HepG2 (cell line): ENCODE measurements at regions not wholly inside any gene's neighbourhood (a gene's known extent, or its start where the extent isn't known, plus 50 kb on each side); places are given as distances from the start of the nearest gene placed in this dataset.
A peak's percentile ranks its signal among the peaks of the same experiment; 100 is the strongest.

Experiments used
- ATAC-seq: fragments of 200-7000 bp; cut with Tn5 transposase; 3 replicates; pipeline ENCODE4 v1.9.1; 2020; ENCODE audit warnings: mild to moderate bottlenecking, moderate library complexity
- BruUV-seq: library from RNA; stranded (reverse); fragments of 400-500 nt; replicated peaks from 2 replicates; lab custom pipeline; 2021; lab: Mats Ljungman, UMichigan
- CTCF ChIA-PET: fragments of 300-600 bp; formaldehyde crosslinking; extraction: SDS; loops from one replicate; lab custom pipeline; 2021; ENCODE audit warnings: low total read pairs, inconsistent platforms, low intra/inter-chr PET ratio; lab: Yijun Ruan, JAX
- POLR2A ChIA-PET: fragments of 350-600 bp; sonication (Branson Sonifier 250); formaldehyde crosslinking; loops from one replicate; lab custom pipeline; 2020; ENCODE audit warnings: antibody characterized with exemption, inconsistent platforms; lab: Yijun Ruan, JAX
- DNase-seq: peaks from one replicate; pipeline ENCODE4 v3.0.0-alpha.2; 2015; ENCODE audit warnings: low spot score
- FAIRE-seq: peaks from 3 replicates; lab custom pipeline; 2011; peaks lifted over from hg19 to GRCh38; lab: Jason Lieb, UNC
- H2AFZ ChIP-seq: one replicate; pipeline ENCODE4 v1.6.1; 2011; ENCODE audit warnings: low read length, inconsistent platforms
- H3K27ac ChIP-seq: fragments of 300-600 bp; 3 replicates; pipeline ENCODE4 v1.8.0; 2011; ENCODE audit warnings: mixed run types, mild to moderate bottlenecking, mixed read lengths, low read length, inconsistent platforms; ENCODE audit not compliant: insufficient read depth; ENCODE audit errors: extremely low read length
- H3K27me3 ChIP-seq, 2 experiments: fragments of 200-600 bp in 1 of 2; 2 replicates in 1 of 2; 3 replicates in 1 of 2; pipeline versions ENCODE4 v1.6.0 to v1.8.0; 2011; ENCODE audit warnings: low read length in 2 of 2, mild to moderate bottlenecking in 2 of 2, moderate library complexity in 2 of 2, inconsistent platforms in 1 of 2; ENCODE audit not compliant: insufficient read depth in 2 of 2, control insufficient read depth in 1 of 2
- H3K36me3 ChIP-seq, 2 experiments: fragments of 200-600 bp in 1 of 2; replicated peaks in 1 of 2; 2 replicates in 1 of 2; 3 replicates in 1 of 2; pipeline versions ENCODE4 v1.5.1 to v1.8.0; 2011; ENCODE audit warnings: low read length in 2 of 2, inconsistent platforms in 1 of 2; ENCODE audit not compliant: insufficient read depth in 2 of 2, control insufficient read depth in 1 of 2
- H3K4me1 ChIP-seq: 2 replicates; pipeline ENCODE4 v1.5.1; 2012; ENCODE audit warnings: low read length, inconsistent platforms; ENCODE audit not compliant: insufficient read depth
- H3K4me2 ChIP-seq: 2 replicates; pipeline ENCODE4 v1.6.0; 2011; ENCODE audit warnings: low read depth, low read length, inconsistent platforms
- H3K4me3 ChIP-seq, 3 experiments: fragments of 200-600 bp in 1 of 3; sonication (generic), shearing (Covaris generic) in 1 of 3; replicated peaks in 1 of 3; 2 replicates each; pipeline ENCODE4 v1.5.1; 2011 to 2016; ENCODE audit warnings: low read length in 3 of 3, inconsistent platforms in 2 of 3, low read depth in 2 of 3, mild to moderate bottlenecking in 2 of 3, control low read depth in 1 of 3, mixed read lengths in 1 of 3; ENCODE audit not compliant: insufficient read depth in 1 of 3
- H3K79me2 ChIP-seq: one replicate; pipeline ENCODE4 v1.6.1; 2011; ENCODE audit warnings: low read length, inconsistent platforms; ENCODE audit not compliant: insufficient read depth
- H3K9ac ChIP-seq: 2 replicates; pipeline ENCODE4 v1.6.0; 2011; ENCODE audit warnings: mild to moderate bottlenecking, low read depth, low read length, inconsistent platforms; ENCODE audit not compliant: insufficient read depth
- H3K9me3 ChIP-seq: 2 replicates; pipeline ENCODE4 v1.5.1; 2012; ENCODE audit warnings: mild to moderate bottlenecking, low read length
- H4K20me1 ChIP-seq: 2 replicates; pipeline ENCODE4 v1.6.0; 2011; ENCODE audit warnings: inconsistent platforms, mild to moderate bottlenecking, low read length, moderate library complexity; ENCODE audit not compliant: insufficient read depth
- ATF1 ChIP-seq: IDR thresholded peaks from 2 replicates; pipeline ENCODE4 v1.6.1; 2016; ENCODE audit warnings: mild to moderate bottlenecking, control low read depth
- DPF2 ChIP-seq: sonication (generic); formaldehyde crosslinking; IDR thresholded peaks from 2 replicates; pipeline ENCODE4 v1.4.0; 2020; ENCODE audit warnings: mild to moderate bottlenecking, low read depth, missing genetic modification reagents, borderline replicate concordance
- ELF1 ChIP-seq: sonication (generic); formaldehyde crosslinking; IDR thresholded peaks from 2 replicates; pipeline ENCODE4 v1.4.0; 2020; ENCODE audit warnings: missing genetic modification reagents
- ETV5 ChIP-seq: IDR thresholded peaks from 2 replicates; pipeline ENCODE4 v1.6.1; 2018; ENCODE audit warnings: missing biosample characterization, missing genetic modification reagents, inconsistent platforms, borderline replicate concordance
- GFI1 ChIP-seq: sonication (generic); formaldehyde crosslinking; IDR thresholded peaks from 2 replicates; pipeline ENCODE4 v1.5.0; 2020; ENCODE audit warnings: missing genetic modification reagents, mild to moderate bottlenecking, borderline replicate concordance
- HNRNPH1 ChIP-seq: fragments of 200-400 bp; formaldehyde crosslinking; optimal IDR thresholded peaks from 2 replicates; pipeline ENCODE3; 2017; ENCODE audit warnings: mild to moderate bottlenecking, low read depth, low read length
- KAT7 ChIP-seq: IDR thresholded peaks from 2 replicates; pipeline ENCODE4 v1.6.1; 2018; ENCODE audit warnings: borderline replicate concordance, missing compliant biosample characterization
- MBNL3 ChIP-seq: fragments of 250-450 bp; sonication (Bioruptor Pico); conservative IDR thresholded peaks from 2 replicates; pipeline ENCODE4 v1.8.0; 2022; ENCODE audit warnings: mild to moderate bottlenecking, inconsistent platforms
- RAD21 ChIP-seq: fragments of 450-650 bp; formaldehyde crosslinking; IDR thresholded peaks from 2 replicates; pipeline ENCODE4 v1.5.0; 2020; ENCODE audit warnings: mild to moderate bottlenecking
- RCOR2 ChIP-seq: IDR thresholded peaks from 2 replicates; pipeline ENCODE4 v1.6.1; 2016; ENCODE audit warnings: missing biosample characterization, missing genetic modification reagents
- TEAD3 ChIP-seq: optimal IDR thresholded peaks from 2 replicates; pipeline ENCODE3; 2016; ENCODE audit warnings: borderline replicate concordance
- THAP11 ChIP-seq: IDR thresholded peaks from 2 replicates; pipeline ENCODE4 v1.6.1; 2016; ENCODE audit warnings: missing biosample characterization, missing genetic modification reagents
- ZNF275 ChIP-seq: sonication (generic); formaldehyde crosslinking; IDR thresholded peaks from 2 replicates; pipeline ENCODE4 v1.8.0; 2022; ENCODE audit warnings: missing genetic modification reagents, mild to moderate bottlenecking, inconsistent platforms, borderline replicate concordance
- ZNF350 ChIP-seq: sonication (generic); formaldehyde crosslinking; IDR thresholded peaks from 2 replicates; pipeline ENCODE4 v1.4.0; 2020; ENCODE audit warnings: mild to moderate bottlenecking, low read depth, missing genetic modification reagents, borderline replicate concordance
- ZNF562 ChIP-seq: sonication (generic); formaldehyde crosslinking; IDR thresholded peaks from 2 replicates; pipeline ENCODE4 v1.8.0; 2022; ENCODE audit warnings: missing genetic modification reagents, borderline replicate concordance
- ZNF891 ChIP-seq: sonication (generic); formaldehyde crosslinking; IDR thresholded peaks from 2 replicates; pipeline ENCODE4 v1.5.0; 2020; ENCODE audit warnings: mild to moderate bottlenecking, missing genetic modification reagents
- WGBS: methylation state at CpG from one replicate; pipeline ENCODE4 v1.1.6; 2017; ENCODE audit warnings: low lambda C conversion rate; 5-methylcytosine and 5-hydroxymethylcytosine counted together
- in situ Hi-C: cut with HindIII; loops from 2 replicates; pipeline ENCODE4 v1.10.0; 2017; ENCODE audit warnings: low pct_unique_long_range_greater_than_20kb; ENCODE audit not compliant: extremely low pct_ligation_motif_present
- intact Hi-C: fragments of 100-400 bp; cut with micrococcal nuclease; formaldehyde crosslinking; loops from one replicate; pipeline ENCODE4 v1.10.0; 2022; ENCODE audit not compliant: unreplicated experiment
- TF ChIP-seq, protein P1 (sequence below): IDR thresholded peaks from 2 replicates; pipeline ENCODE4 v1.6.1; 2016; ENCODE audit warnings: low read depth
- TF ChIP-seq, protein P2 (sequence below): sonication (generic); formaldehyde crosslinking; IDR thresholded peaks from 2 replicates; pipeline ENCODE4 v1.4.0; 2020; ENCODE audit warnings: missing genetic modification reagents, borderline replicate concordance

GRCh38 chr14:54108481-54109471 is 152.2 kb upstream of the BMP4 start:
- DNase-seq (peak; percentile 96), ATAC-seq (peak; percentile 94), FAIRE-seq (peak; percentile 67)
- BruUV-seq: TSS peak; percentile 96
- in situ Hi-C loops: no loop called here
- no peaks in the 10 kb centered on the region for H3K9me3 ChIP-seq
- peak overlapping the region; percentile 83 for H3K27ac ChIP-seq
- H3K9ac ChIP-seq: peak overlapping the region; percentile 43
- H3K27me3 ChIP-seq: no peaks in the 10 kb centered on the region
- intact Hi-C loops: loop anchor here (1.0 to 2.0 kb wide), 6 partner anchors 30 to 220 kb away; partner anchors contain the start of gene BMP4
- POLR2A ChIA-PET: interaction anchor here (0.5 to 6.0 kb wide), 13 partner anchors 9 to 495 kb away, joined by 3 to 41 read pairs (median 4); partner anchors contain the start of gene BMP4
- H3K36me3 ChIP-seq: no peaks in the 10 kb centered on the region
- H2AFZ ChIP-seq: no peak overlapping the region
- no peaks in the 10 kb centered on the region for H4K20me1 ChIP-seq
- H3K4me2 ChIP-seq: peak overlapping the region; percentile 54
- no peaks in the 10 kb centered on the region for H3K79me2 ChIP-seq
- WGBS: 2% methylated on average over 3 of the region's 3 CpGs
- peaks cover 84% of the 10 kb centered on the region for H3K4me1 ChIP-seq
- CTCF ChIA-PET: no interaction called here
- H3K4me3 ChIP-seq: no peak overlapping the region; a peak in 1 of 6 replicates
- TF ChIP-seq, protein P1, sequence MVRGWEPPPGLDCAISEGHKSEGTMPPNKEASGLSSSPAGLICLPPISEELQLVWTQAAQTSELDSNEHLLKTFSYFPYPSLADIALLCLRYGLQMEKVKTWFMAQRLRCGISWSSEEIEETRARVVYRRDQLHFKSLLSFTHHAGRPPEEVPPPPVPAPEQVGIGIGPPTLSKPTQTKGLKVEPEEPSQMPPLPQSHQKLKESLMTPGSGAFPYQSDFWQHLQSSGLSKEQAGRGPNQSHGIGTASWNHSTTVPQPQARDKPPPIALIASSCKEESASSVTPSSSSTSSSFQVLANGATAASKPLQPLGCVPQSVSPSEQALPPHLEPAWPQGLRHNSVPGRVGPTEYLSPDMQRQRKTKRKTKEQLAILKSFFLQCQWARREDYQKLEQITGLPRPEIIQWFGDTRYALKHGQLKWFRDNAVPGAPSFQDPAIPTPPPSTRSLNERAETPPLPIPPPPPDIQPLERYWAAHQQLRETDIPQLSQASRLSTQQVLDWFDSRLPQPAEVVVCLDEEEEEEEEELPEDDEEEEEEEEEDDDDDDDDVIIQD: peak; percentile 88
- TF ChIP-seq RAD21 (CRISPR knock-in tag): 0 out of 2 replicates have a peak, but pooled peaks have one; percentile 27
- TF ChIP-seq DPF2 (CRISPR knock-in tag): peak; percentile 72
- TF ChIP-seq ELF1 (CRISPR knock-in tag): 0 out of 2 replicates have a peak, but pooled peaks have one; percentile 22
- peak; percentile 64 for TF ChIP-seq THAP11 (CRISPR knock-in tag)
- TF ChIP-seq ATF1 (CRISPR knock-in tag): peak; percentile 52; the same call in 1 of the 2 replicates
- TF ChIP-seq ETV5: peak; percentile 94
- no peak for TF ChIP-seq ZNF562 (CRISPR knock-in tag)
- TF ChIP-seq RCOR2: peak; percentile 71
- no peak for TF ChIP-seq MBNL3
- peak; percentile 87 for TF ChIP-seq KAT7 (CRISPR knock-in tag)
- peak; percentile 57; the same call in 1 of the 2 replicates for TF ChIP-seq GFI1 (CRISPR knock-in tag)
- no peak for TF ChIP-seq HNRNPH1
- TF ChIP-seq, protein P2, sequence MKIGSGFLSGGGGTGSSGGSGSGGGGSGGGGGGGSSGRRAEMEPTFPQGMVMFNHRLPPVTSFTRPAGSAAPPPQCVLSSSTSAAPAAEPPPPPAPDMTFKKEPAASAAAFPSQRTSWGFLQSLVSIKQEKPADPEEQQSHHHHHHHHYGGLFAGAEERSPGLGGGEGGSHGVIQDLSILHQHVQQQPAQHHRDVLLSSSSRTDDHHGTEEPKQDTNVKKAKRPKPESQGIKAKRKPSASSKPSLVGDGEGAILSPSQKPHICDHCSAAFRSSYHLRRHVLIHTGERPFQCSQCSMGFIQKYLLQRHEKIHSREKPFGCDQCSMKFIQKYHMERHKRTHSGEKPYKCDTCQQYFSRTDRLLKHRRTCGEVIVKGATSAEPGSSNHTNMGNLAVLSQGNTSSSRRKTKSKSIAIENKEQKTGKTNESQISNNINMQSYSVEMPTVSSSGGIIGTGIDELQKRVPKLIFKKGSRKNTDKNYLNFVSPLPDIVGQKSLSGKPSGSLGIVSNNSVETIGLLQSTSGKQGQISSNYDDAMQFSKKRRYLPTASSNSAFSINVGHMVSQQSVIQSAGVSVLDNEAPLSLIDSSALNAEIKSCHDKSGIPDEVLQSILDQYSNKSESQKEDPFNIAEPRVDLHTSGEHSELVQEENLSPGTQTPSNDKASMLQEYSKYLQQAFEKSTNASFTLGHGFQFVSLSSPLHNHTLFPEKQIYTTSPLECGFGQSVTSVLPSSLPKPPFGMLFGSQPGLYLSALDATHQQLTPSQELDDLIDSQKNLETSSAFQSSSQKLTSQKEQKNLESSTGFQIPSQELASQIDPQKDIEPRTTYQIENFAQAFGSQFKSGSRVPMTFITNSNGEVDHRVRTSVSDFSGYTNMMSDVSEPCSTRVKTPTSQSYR (CRISPR knock-in tag): peak; percentile 18; the same call in 1 of the 2 replicates
- no peak for TF ChIP-seq ZNF275 (CRISPR knock-in tag)
- TF ChIP-seq TEAD3 (CRISPR knock-in tag): peak; percentile 78
- TF ChIP-seq ZNF350 (CRISPR knock-in tag): no peak
- TF ChIP-seq ZNF891 (CRISPR knock-in tag): no peak
